Smooth muscle cell (in vitro differentiated cells): ENCODE measurements at regions not wholly inside any gene's neighbourhood (a gene's known extent, or its start where the extent isn't known, plus 50 kb on each side); places are given as distances from the start of the nearest gene placed in this dataset.

Experiments used
- DNase-seq: peaks from one replicate; lab custom pipeline; 2025; ENCODE audit not compliant: unreplicated experiment; lab: John Stamatoyannopoulos, UW
- H2AFZ ChIP-seq: fragments of 200-600 bp; sonication (generic); 2 replicates; pipeline ENCODE4 v1.6.0; 2016; ENCODE audit warnings: antibody characterized with exemption, low read depth, mild to moderate bottlenecking
- H3F3A ChIP-seq: fragments of 200-600 bp; sonication (generic); 2 replicates; pipeline ENCODE4 v1.6.0; 2017; ENCODE audit warnings: antibody characterized with exemption, low read depth
- H3K27ac ChIP-seq: fragments of 200-600 bp; sonication (generic); 2 replicates; pipeline ENCODE4 v1.5.1; 2016; ENCODE audit warnings: low read depth, mild to moderate bottlenecking
- H3K27me3 ChIP-seq: fragments of 200-600 bp; sonication (generic); 2 replicates; pipeline ENCODE4 v1.6.1; 2016; ENCODE audit warnings: low read depth, mild to moderate bottlenecking
- H3K36me3 ChIP-seq: fragments of 200-600 bp; sonication (generic); 2 replicates; pipeline ENCODE4 v1.5.1; 2016; ENCODE audit warnings: low read depth
- H3K4me1 ChIP-seq: fragments of 200-600 bp; sonication (generic); 2 replicates; pipeline ENCODE4 v1.5.1; 2016; ENCODE audit warnings: low read depth
- H3K4me2 ChIP-seq: fragments of 200-600 bp; sonication (generic); 2 replicates; pipeline ENCODE4 v1.6.0; 2016; ENCODE audit warnings: mild to moderate bottlenecking
- H3K4me3 ChIP-seq: fragments of 200-600 bp; sonication (generic); 2 replicates; pipeline ENCODE4 v1.5.1; 2016; ENCODE audit warnings: mild to moderate bottlenecking
- H3K79me2 ChIP-seq: fragments of 200-600 bp; sonication (generic); 2 replicates; pipeline ENCODE4 v1.6.0; 2016; ENCODE audit warnings: low read depth, mild to moderate bottlenecking
- H3K9ac ChIP-seq: fragments of 200-600 bp; sonication (generic); 2 replicates; pipeline ENCODE4 v1.6.0; 2016; ENCODE audit warnings: low read depth
- H3K9me3 ChIP-seq: fragments of 200-600 bp; sonication (generic); replicated peaks from 2 replicates; pipeline ENCODE4 v1.5.1; 2016; ENCODE audit warnings: low read depth
- H4K20me1 ChIP-seq: fragments of 200-600 bp; sonication (generic); 2 replicates; pipeline ENCODE4 v1.6.0; 2016; ENCODE audit warnings: low read depth
- WGBS: methylation state at CpG from one replicate; pipeline ENCODE4 v1.1.7; 2016; ENCODE audit warnings: low lambda C conversion rate; 5-methylcytosine and 5-hydroxymethylcytosine counted together
- TF ChIP-seq, protein P1 (sequence below): fragments of 200-600 bp; sonication (generic); IDR thresholded peaks from 2 replicates; pipeline ENCODE4 v1.5.1; 2017; ENCODE audit warnings: borderline replicate concordance, mild to moderate bottlenecking, antibody characterized with exemption; ENCODE audit not compliant: insufficient read depth, poor library complexity, severe bottlenecking

DNA sequence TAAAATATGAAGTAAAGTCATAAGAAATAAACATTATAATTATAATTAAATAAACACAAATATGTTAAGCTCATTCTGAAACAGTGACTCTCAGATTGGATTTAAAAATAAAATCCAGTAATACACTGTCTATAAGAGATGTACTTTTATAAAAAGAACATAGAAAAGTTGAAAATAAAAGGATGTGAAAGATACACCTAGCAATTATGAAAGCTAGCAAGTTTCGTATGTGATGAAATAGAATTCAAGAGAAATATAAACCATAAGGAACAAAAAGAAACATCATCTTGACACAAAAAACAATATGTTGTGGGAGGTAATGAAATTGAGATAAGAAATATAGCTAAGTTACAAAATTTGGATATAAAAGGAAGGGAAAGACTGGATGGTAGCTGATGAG lies 128.6 kb upstream of the CNR1 start:
- Histone ChIP-seq H3K9ac (no peak overlapping the region), H3K27ac (no peak overlapping the region), H3K4me3 (no peak overlapping the region), H4K20me1 (no peaks in the 10 kb centered on the region), H3K27me3 (no peaks in the 10 kb centered on the region), H3K9me3 (no peaks in the 10 kb centered on the region), H3K36me3 (no peaks in the 10 kb centered on the region), H2AFZ (no peak overlapping the region), H3K79me2 (no peaks in the 10 kb centered on the region), H3K4me2 (no peak overlapping the region), H3K4me1 (no peaks in the 10 kb centered on the region), H3F3A (no peaks in the 10 kb centered on the region)
- WGBS: 83% methylated on average over 1 of the region's 1 CpG
- TF ChIP-seq, protein P1, sequence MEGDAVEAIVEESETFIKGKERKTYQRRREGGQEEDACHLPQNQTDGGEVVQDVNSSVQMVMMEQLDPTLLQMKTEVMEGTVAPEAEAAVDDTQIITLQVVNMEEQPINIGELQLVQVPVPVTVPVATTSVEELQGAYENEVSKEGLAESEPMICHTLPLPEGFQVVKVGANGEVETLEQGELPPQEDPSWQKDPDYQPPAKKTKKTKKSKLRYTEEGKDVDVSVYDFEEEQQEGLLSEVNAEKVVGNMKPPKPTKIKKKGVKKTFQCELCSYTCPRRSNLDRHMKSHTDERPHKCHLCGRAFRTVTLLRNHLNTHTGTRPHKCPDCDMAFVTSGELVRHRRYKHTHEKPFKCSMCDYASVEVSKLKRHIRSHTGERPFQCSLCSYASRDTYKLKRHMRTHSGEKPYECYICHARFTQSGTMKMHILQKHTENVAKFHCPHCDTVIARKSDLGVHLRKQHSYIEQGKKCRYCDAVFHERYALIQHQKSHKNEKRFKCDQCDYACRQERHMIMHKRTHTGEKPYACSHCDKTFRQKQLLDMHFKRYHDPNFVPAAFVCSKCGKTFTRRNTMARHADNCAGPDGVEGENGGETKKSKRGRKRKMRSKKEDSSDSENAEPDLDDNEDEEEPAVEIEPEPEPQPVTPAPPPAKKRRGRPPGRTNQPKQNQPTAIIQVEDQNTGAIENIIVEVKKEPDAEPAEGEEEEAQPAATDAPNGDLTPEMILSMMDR: no peak
- no peak for DNase-seq

DNA sequence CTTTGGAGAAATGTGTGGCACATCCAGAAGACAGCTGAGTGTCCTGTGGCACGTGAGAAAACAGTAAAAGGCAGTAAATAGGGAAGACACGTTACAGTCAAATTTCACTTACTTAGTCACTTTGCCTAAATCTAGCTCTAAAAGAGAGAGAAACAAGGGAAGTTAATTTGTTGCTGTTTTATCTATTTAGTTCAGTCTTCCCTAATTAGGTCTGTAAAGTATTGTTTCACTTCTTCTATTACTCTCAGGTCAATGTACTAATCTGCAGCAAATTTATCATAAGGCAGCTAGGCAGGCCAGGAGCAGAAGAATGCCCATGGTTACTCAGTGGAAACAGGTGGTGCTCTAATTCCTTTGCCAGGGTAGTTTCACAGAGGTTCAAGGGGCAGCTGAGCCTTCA lies 124.3 kb upstream of the CNR1 start:
- TF ChIP-seq, protein P1: no peak
- no peak overlapping the region for H3K9ac ChIP-seq
- no peak overlapping the region for H2AFZ ChIP-seq
- no peaks in the 10 kb centered on the region for H3K79me2 ChIP-seq
- H3K4me2 ChIP-seq: no peak overlapping the region
- no peak overlapping the region for H3K4me3 ChIP-seq
- H3K27me3 ChIP-seq: no peaks in the 10 kb centered on the region
- no peaks in the 10 kb centered on the region for H3K36me3 ChIP-seq
- no peak for DNase-seq
- H3K4me1 ChIP-seq: no peaks in the 10 kb centered on the region
- 78% methylated on average over 2 of the region's 2 CpGs for WGBS
- H3K27ac ChIP-seq: no peak overlapping the region
- H3F3A ChIP-seq: no peaks in the 10 kb centered on the region
- no peaks in the 10 kb centered on the region for H4K20me1 ChIP-seq
- no peaks in the 10 kb centered on the region for H3K9me3 ChIP-seq

DNA sequence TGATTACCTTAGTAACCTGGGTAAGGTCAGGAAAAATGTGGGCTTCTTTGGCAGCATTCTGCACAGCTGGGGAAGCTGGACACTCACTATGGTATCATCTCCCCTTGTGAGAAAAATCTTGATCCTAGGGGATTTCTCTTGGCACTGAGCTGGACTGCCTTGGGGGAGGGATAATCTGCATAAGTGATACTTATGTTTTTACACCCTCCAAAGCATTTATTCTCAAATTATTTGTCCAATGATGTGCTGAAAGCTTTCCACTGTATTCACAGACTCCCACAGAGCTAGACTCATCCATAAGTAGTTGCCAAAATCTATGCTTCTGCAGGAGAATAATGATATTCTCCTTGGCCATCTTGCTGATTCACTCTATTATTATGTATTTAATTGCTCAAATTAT lies 121.5 kb upstream of the CNR1 start:
- no peaks in the 10 kb centered on the region for H3K27me3 ChIP-seq
- no peak overlapping the region for H3K27ac ChIP-seq
- H3K4me2 ChIP-seq: no peak overlapping the region
- no peak overlapping the region for H2AFZ ChIP-seq
- H3K9me3 ChIP-seq: no peaks in the 10 kb centered on the region
- H3K9ac ChIP-seq: no peak overlapping the region
- no peaks in the 10 kb centered on the region for H3K4me1 ChIP-seq
- TF ChIP-seq, protein P1: no peak
- no peaks in the 10 kb centered on the region for H3K36me3 ChIP-seq
- no peak for DNase-seq
- H3F3A ChIP-seq: no peaks in the 10 kb centered on the region
- H3K79me2 ChIP-seq: no peaks in the 10 kb centered on the region
- no peak overlapping the region for H3K4me3 ChIP-seq
- H4K20me1 ChIP-seq: no peaks in the 10 kb centered on the region

DNA sequence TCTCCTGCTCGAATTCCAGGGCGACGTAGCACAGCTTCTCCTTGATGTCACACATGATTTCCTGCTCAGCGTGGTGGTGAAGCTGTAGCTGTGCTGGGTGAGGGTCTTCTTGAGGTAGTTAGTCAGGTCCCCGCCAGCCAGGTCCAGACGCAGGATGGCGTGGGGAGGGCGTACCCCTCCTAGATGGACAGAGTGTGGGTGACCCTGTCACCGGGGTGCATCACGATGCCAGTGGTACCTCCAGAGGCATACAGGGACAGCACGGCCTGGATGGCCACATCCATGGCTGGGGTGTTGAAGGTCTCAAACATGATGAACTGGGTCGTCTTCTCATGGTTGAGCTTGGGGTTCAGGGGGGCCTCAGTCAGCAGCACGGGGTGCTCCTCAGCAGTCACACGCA lies 110.2 kb upstream of the CNR1 start:
- Histone ChIP-seq H3K36me3 (no peaks in the 10 kb centered on the region), H3K4me2 (no peak overlapping the region), H3K9me3 (no peaks in the 10 kb centered on the region), H3K4me3 (no peak overlapping the region), H3K27me3 (no peaks in the 10 kb centered on the region), H4K20me1 (no peaks in the 10 kb centered on the region), H3F3A (no peaks in the 10 kb centered on the region), H3K4me1 (no peaks in the 10 kb centered on the region), H2AFZ (no peak overlapping the region), H3K27ac (no peak overlapping the region), H3K9ac (no peak overlapping the region), H3K79me2 (no peaks in the 10 kb centered on the region)
- no peak for DNase-seq
- TF ChIP-seq, protein P1: no peak
- 95% methylated on average over 14 of the region's 14 CpGs for WGBS
